NCI-H774 (cell line): ENCODE measurements at regions not wholly inside any gene's neighbourhood (a gene's known extent, or its start where the extent isn't known, plus 50 kb on each side); places are given as distances from the start of the nearest gene placed in this dataset.

Experiments used
- DNase-seq: peaks from one replicate; lab custom pipeline; 2025; lab: John Stamatoyannopoulos, UW

- DNase-seq, result no peak
Observed at GRCh38 chr13:33372251-33372919, 86.8 kb upstream of the STARD13 start.

GRCh38 chr13:33373624-33374023, 88.1 kb upstream of the STARD13 start:
- DNase-seq, result no peak

- DNase-seq, result no peak
Observed at GRCh38 chr13:33375421-33375820, 89.9 kb upstream of the STARD13 start.

GRCh38 chr13:33376212-33376611, 90.7 kb upstream of the STARD13 start:
- no peak for DNase-seq

- DNase-seq, result no peak
Observed at GRCh38 chr13:33377411-33377810, 91.9 kb upstream of the STARD13 start.

- DNase-seq, result no peak
Observed at GRCh38 chr13:33377825-33378224, 92.3 kb upstream of the STARD13 start.

- no peak for DNase-seq
Observed at GRCh38 chr13:33379608-33380007, 94.1 kb upstream of the STARD13 start.

- DNase-seq, result no peak
Observed at GRCh38 chr13:33380487-33381079, 95.0 kb upstream of the STARD13 start.

- no peak for DNase-seq
Observed at GRCh38 chr13:33381180-33381579, 95.6 kb upstream of the STARD13 start.

GRCh38 chr13:33381906-33382305, 96.4 kb upstream of the STARD13 start:
- DNase-seq, result no peak

GRCh38 chr13:33383724-33384577, 98.4 kb upstream of the STARD13 start:
- DNase-seq, result no peak

- no peak for DNase-seq
Observed at GRCh38 chr13:33388286-33388998, 102.9 kb upstream of the STARD13 start.

- no peak for DNase-seq
Observed at GRCh38 chr13:33392794-33393405, 107.3 kb upstream of the STARD13 start.

- no peak for DNase-seq
Observed at GRCh38 chr13:33394294-33394932, 108.9 kb upstream of the STARD13 start.

GRCh38 chr13:33401238-33401637, 115.7 kb upstream of the STARD13 start:
- DNase-seq, result no peak

- DNase-seq, result no peak
Observed at GRCh38 chr13:33402975-33403374, 117.4 kb upstream of the STARD13 start.

- DNase-seq, result no peak
Observed at GRCh38 chr13:33403807-33404362, 118.3 kb upstream of the STARD13 start.

- no peak for DNase-seq
Observed at GRCh38 chr13:33405371-33405770, 119.8 kb upstream of the STARD13 start.

- no peak for DNase-seq
Observed at GRCh38 chr13:33409673-33410510, 124.3 kb upstream of the STARD13 start.

GRCh38 chr13:33410619-33411018, 125.1 kb upstream of the STARD13 start:
- no peak for DNase-seq
